IPS DF 19.7 (cell line): ENCODE measurements at regions not wholly inside any gene's neighbourhood (a gene's known extent, or its start where the extent isn't known, plus 50 kb on each side); places are given as distances from the start of the nearest gene placed in this dataset.

Experiments
- DNase-seq: peaks from one replicate; pipeline ENCODE4 v3.0.0-alpha.2; 2013; ENCODE audit warnings: low read depth, low spot score

DNA sequence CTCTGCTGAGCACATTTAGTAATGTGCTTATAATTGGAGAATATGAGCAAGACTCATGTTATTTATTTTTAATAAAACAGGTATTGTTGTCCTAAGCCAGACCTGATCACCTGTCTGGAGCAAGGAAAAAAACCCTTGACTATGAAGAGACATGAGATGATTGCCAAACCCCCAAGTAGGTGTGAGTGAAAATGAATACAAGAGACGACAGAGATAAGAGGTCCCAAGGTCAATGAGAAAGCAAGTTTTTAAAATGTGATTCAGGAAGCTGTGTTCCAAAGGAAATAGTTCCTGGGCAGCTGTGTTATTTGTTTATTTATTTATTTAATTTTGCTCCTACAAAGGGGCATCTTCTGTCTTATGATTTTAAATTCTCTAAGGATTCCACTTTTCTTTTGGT, 83.1 kb downstream of the ZNF486 start:
- no peak for DNase-seq
